GM23338 (cell line): ENCODE measurements at regions not wholly inside any gene's neighbourhood (a gene's known extent, or its start where the extent isn't known, plus 50 kb on each side); places are given as distances from the start of the nearest gene placed in this dataset.

ENCODE experiments used
- CREB1 ChIP-seq: fragments of 250-450 bp; sonication (Bioruptor Pico); IDR thresholded peaks from 2 replicates; pipeline ENCODE4 v1.5.0; 2020; ENCODE audit warnings: low read depth, mild to moderate bottlenecking, moderate library complexity
- CTCF ChIP-seq, 2 experiments: fragments of 200-600 bp in 1 of 2; sonication (generic) in 1 of 2; conservative IDR thresholded peaks; 2 replicates each; pipeline versions ENCODE4 v1.5.1 to v1.6.1; 2016 to 2017; ENCODE audit warnings: antibody characterized with exemption in 2 of 2, low read depth in 2 of 2, mild to moderate bottlenecking in 2 of 2, moderate library complexity in 1 of 2

GRCh38 chr4:45569619-45570018 is 554.2 kb downstream of the GABRG1 start:
- TF ChIP-seq CTCF (conservative IDR thresholded peaks at IDR 0.05; ENCODE audit: low read depth in 2 of 2), result no peak
- TF ChIP-seq CREB1 (CRISPR knock-in tag), result no peak
